Hepatocyte (in vitro differentiated cells): ENCODE measurements at regions not wholly inside any gene's neighbourhood (a gene's known extent, or its start where the extent isn't known, plus 50 kb on each side); places are given as distances from the start of the nearest gene placed in this dataset.

Experiments used
- DNase-seq: peaks from one replicate; pipeline ENCODE4 v3.0.0-alpha.2; 2016; ENCODE audit warnings: low spot score
- H2AFZ ChIP-seq: fragments of 200-600 bp; sonication (generic); 2 replicates; pipeline ENCODE4 v1.6.0; 2016; ENCODE audit warnings: antibody characterized with exemption, mild to moderate bottlenecking
- H3K27ac ChIP-seq: fragments of 200-600 bp; sonication (generic); 2 replicates; pipeline ENCODE4 v1.5.1; 2016; ENCODE audit warnings: mild to moderate bottlenecking
- H3K27me3 ChIP-seq: fragments of 200-600 bp; sonication (generic); 2 replicates; pipeline ENCODE4 v1.6.1; 2016
- H3K36me3 ChIP-seq: fragments of 200-600 bp; sonication (generic); replicated peaks from 2 replicates; pipeline ENCODE4 v1.5.1; 2016; ENCODE audit warnings: low read depth; ENCODE audit not compliant: insufficient read depth
- H3K4me1 ChIP-seq: fragments of 200-600 bp; sonication (generic); 2 replicates; pipeline ENCODE4 v1.5.1; 2016; ENCODE audit warnings: mild to moderate bottlenecking, moderate library complexity; ENCODE audit not compliant: insufficient read depth
- H3K4me2 ChIP-seq: fragments of 200-600 bp; sonication (generic); 2 replicates; pipeline ENCODE4 v1.6.0; 2016
- H3K4me3 ChIP-seq: fragments of 200-600 bp; sonication (generic); 2 replicates; pipeline ENCODE4 v1.5.1; 2016; ENCODE audit warnings: mild to moderate bottlenecking
- H3K79me2 ChIP-seq: fragments of 200-600 bp; sonication (generic); 2 replicates; pipeline ENCODE4 v1.6.0; 2017; ENCODE audit warnings: mild to moderate bottlenecking
- H3K9me2 ChIP-seq: fragments of 200-600 bp; sonication (generic); replicated peaks from 2 replicates; pipeline ENCODE4 v1.6.0; 2017; ENCODE audit warnings: mild to moderate bottlenecking; ENCODE audit not compliant: insufficient read depth
- H3K9me3 ChIP-seq: fragments of 200-600 bp; sonication (generic); 2 replicates; pipeline ENCODE4 v1.5.1; 2016; ENCODE audit warnings: low read depth, mild to moderate bottlenecking
- H4K20me1 ChIP-seq: fragments of 200-600 bp; sonication (generic); 2 replicates; pipeline ENCODE4 v1.6.0; 2016; ENCODE audit warnings: mild to moderate bottlenecking; ENCODE audit not compliant: insufficient read depth, poor library complexity, severe bottlenecking
- CTCF ChIP-seq: fragments of 200-600 bp; sonication (generic); IDR thresholded peaks from 2 replicates; pipeline ENCODE4 v1.5.1; 2016; ENCODE audit warnings: antibody characterized with exemption, mild to moderate bottlenecking; ENCODE audit not compliant: poor library complexity
- EZH2 ChIP-seq: fragments of 200-600 bp; sonication (generic); IDR thresholded peaks from 2 replicates; pipeline ENCODE4 v1.6.1; 2016; ENCODE audit warnings: antibody characterized with exemption, mild to moderate bottlenecking, borderline replicate concordance
- EZH2phosphoT487 ChIP-seq: fragments of 200-600 bp; sonication (generic); IDR thresholded peaks from one replicate; pipeline ENCODE4 v1.6.1; 2018; ENCODE audit warnings: antibody characterized with exemption, mild to moderate bottlenecking, low read depth, moderate library complexity; ENCODE audit not compliant: unreplicated experiment, severe bottlenecking
- WGBS: methylation state at CpG from one replicate; pipeline ENCODE4 v1.1.6; 2016; ENCODE audit warnings: low lambda C conversion rate; ENCODE audit errors: missing lambda C conversion rate; 5-methylcytosine and 5-hydroxymethylcytosine counted together

DNA sequence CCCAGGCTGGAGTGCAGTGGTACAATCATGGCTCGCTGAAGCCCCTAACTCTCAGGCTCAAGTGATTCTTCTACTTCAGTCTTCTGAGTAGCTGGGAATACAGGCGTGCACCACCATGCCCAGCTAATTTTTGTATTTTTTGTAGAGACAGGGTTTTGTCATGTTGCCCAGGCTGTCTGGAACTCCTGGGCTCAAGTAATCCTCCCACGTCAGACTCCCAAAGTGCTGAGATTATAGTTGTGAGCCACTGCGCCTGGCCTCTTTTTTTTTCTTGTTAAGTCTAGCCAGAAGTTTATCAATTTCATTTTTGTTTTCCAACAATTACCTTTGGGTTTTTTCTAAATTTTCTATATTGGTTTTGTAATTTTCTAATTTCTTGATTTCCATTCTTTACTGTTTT is 100.6 kb downstream of the GC start:
- H3K9me3 ChIP-seq = no peaks in the 10 kb centered on the region

DNA sequence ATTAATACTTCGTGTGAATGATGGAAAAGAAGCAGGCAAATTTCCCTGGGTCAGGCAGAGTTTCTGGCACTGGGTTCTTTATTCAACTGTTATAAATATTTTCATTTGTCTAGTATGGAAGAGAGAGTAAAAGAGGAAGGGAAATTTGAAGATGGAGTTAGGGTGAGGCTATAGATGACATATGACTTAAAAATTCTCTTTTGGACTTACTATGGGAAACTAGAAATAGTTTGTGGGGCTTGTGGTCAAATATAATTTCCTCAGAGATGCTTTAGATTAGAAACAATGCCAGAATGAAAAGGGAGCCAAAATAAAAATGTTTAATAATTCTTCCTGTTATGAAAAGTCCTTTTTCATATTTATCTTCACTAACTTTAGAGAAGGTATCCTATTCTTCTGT is 103.2 kb downstream of the GC start:
- no peaks in the 10 kb centered on the region for H4K20me1 ChIP-seq
- H3K4me3 ChIP-seq = no peak overlapping the region
- H3K27me3 ChIP-seq = no peaks in the 10 kb centered on the region
- no peaks in the 10 kb centered on the region for H3K9me3 ChIP-seq
- TF ChIP-seq EZH2 (no peak), CTCF (no peak), EZH2phosphoT487 (no peak)
- 64% methylated on average over 1 of the region's 1 CpG for WGBS
- DNase-seq = no peak
- H3K4me1 ChIP-seq = no peaks in the 10 kb centered on the region
- no peaks in the 10 kb centered on the region for H3K9me2 ChIP-seq
- no peaks in the 10 kb centered on the region for H3K79me2 ChIP-seq
- H3K36me3 ChIP-seq = no peaks in the 10 kb centered on the region
- no peak overlapping the region for H3K4me2 ChIP-seq
- H3K27ac ChIP-seq = no peak overlapping the region
- H2AFZ ChIP-seq = no peak overlapping the region

More for the DNA sequence above, 100.6 kb downstream of the GC start:
- H3K4me1 ChIP-seq = no peaks in the 10 kb centered on the region
- H2AFZ ChIP-seq = no peak overlapping the region
- no peak overlapping the region for H3K4me2 ChIP-seq
- H3K4me3 ChIP-seq = no peak overlapping the region
- no peak for TF ChIP-seq EZH2
- no peak for TF ChIP-seq EZH2phosphoT487
- TF ChIP-seq CTCF = no peak
- H3K79me2 ChIP-seq = no peaks in the 10 kb centered on the region
- H4K20me1 ChIP-seq = no peaks in the 10 kb centered on the region
- no peaks in the 10 kb centered on the region for H3K27me3 ChIP-seq
- WGBS = 79% methylated on average over 4 of the region's 4 CpGs
- no peak overlapping the region for H3K27ac ChIP-seq
- no peak for DNase-seq
- no peaks in the 10 kb centered on the region for H3K36me3 ChIP-seq
- no peaks in the 10 kb centered on the region for H3K9me2 ChIP-seq

DNA sequence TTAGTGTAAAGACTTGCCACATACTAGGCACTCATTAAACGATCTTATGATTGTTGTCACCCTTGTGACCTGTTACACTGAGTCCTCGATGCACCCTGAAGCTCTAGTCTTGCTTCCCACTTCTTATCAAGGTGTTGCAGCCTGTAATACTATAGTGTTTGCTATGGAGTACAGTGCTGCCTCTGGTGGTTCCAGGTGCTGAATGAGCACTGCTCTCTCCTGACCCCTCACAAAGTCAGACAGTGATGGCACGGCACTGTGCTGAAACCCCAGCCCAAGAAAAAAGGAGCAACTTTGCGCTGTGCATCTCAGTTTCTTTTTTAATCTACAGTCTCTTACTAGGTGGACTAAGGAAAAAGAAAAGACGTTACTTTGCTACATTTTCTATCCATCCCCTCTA is 106.3 kb downstream of the GC start:
- no peak overlapping the region for H3K4me2 ChIP-seq
- H3K4me1 ChIP-seq = no peaks in the 10 kb centered on the region
- H3K4me3 ChIP-seq = no peak overlapping the region
- H3K36me3 ChIP-seq = no peaks in the 10 kb centered on the region
- no peaks in the 10 kb centered on the region for H4K20me1 ChIP-seq
- TF ChIP-seq EZH2phosphoT487 (no peak), EZH2 (no peak), CTCF (no peak)
- no peaks in the 10 kb centered on the region for H3K27me3 ChIP-seq
- H3K9me2 ChIP-seq = no peaks in the 10 kb centered on the region
- H3K9me3 ChIP-seq = no peaks in the 10 kb centered on the region
- H3K79me2 ChIP-seq = no peaks in the 10 kb centered on the region
- no peak for DNase-seq
- no peak overlapping the region for H2AFZ ChIP-seq
- WGBS = 77% methylated on average over 5 of the region's 5 CpGs
- H3K27ac ChIP-seq = no peak overlapping the region

GRCh38 chr4:71669291-71669690 is 114.6 kb downstream of the GC start:
- Histone ChIP-seq H3K27me3 (no peaks in the 10 kb centered on the region), H3K9me3 (no peaks in the 10 kb centered on the region), H3K4me2 (no peak overlapping the region), H3K79me2 (no peaks in the 10 kb centered on the region), H3K4me3 (no peak overlapping the region), H3K36me3 (no peaks in the 10 kb centered on the region), H3K4me1 (peaks cover 5% of the 10 kb centered on the region), H3K9me2 (no peaks in the 10 kb centered on the region), H3K27ac (no peak overlapping the region), H4K20me1 (no peaks in the 10 kb centered on the region), H2AFZ (no peak overlapping the region)
- no peak for DNase-seq
- WGBS = 98% methylated on average over 1 of the region's 1 CpG
- TF ChIP-seq EZH2 = no peak
- no peak for TF ChIP-seq CTCF
- TF ChIP-seq EZH2phosphoT487 = no peak
